GM12878 (cell line): ENCODE measurements at regions not wholly inside any gene's neighbourhood (a gene's known extent, or its start where the extent isn't known, plus 50 kb on each side); places are given as distances from the start of the nearest gene placed in this dataset.

Experiments
- ATAC-seq: fragments of 200-7000 bp; cut with Tn5 transposase; 3 replicates; pipeline ENCODE4 v1.9.1; 2020; ENCODE audit warnings: mild to moderate bottlenecking, moderate library complexity
- BruUV-seq: library from RNA; stranded (reverse); fragments of 400-500 nt; replicated peaks from 2 replicates; lab custom pipeline; 2021; lab: Mats Ljungman, UMichigan
- CTCF ChIA-PET: fragments of 300-600 bp; sonication (Branson Sonifier 250); formaldehyde crosslinking; extraction: SDS; loops from one replicate; lab custom pipeline; 2021; ENCODE audit warnings: inconsistent platforms; lab: Yijun Ruan, JAX
- POLR2A ChIA-PET: fragments of 350-600 bp; formaldehyde crosslinking; extraction: SDS; loops from one replicate; lab custom pipeline; 2021; ENCODE audit warnings: inconsistent platforms; lab: Charles Lee
- RAD21 ChIA-PET: fragments of 300-600 bp; sonication (Branson Sonifier 250); formaldehyde crosslinking; loops from one replicate; lab custom pipeline; 2023; ENCODE audit warnings: antibody characterized with exemption; ENCODE audit not compliant: unreplicated experiment; lab: Charles Lee
- SMC1A ChIA-PET: fragments of 300-600 bp; sonication (Branson Sonifier 250); formaldehyde crosslinking; loops from one replicate; lab custom pipeline; 2023; ENCODE audit not compliant: unreplicated experiment, uncharacterized antibody; lab: Charles Lee
- DNase-seq: peaks from one replicate; pipeline ENCODE4 v3.0.0-alpha.2; 2011; ENCODE audit warnings: low read depth, low spot score
- FAIRE-seq: peaks from 3 replicates; lab custom pipeline; 2011; peaks lifted over from hg19 to GRCh38; lab: Jason Lieb, UNC
- H2AFZ ChIP-seq: 2 replicates; pipeline ENCODE4 v1.6.0; 2011; ENCODE audit warnings: low read depth, low read length, control low read depth; ENCODE audit not compliant: control insufficient read depth
- H3K27ac ChIP-seq: 2 replicates; pipeline ENCODE4 v1.5.1; 2011; ENCODE audit warnings: control low read depth; ENCODE audit not compliant: control insufficient read depth, insufficient read depth
- H3K27me3 ChIP-seq, 2 experiments: replicated peaks in 1 of 2; 2 replicates each; pipeline versions ENCODE4 v1.6.0 to v1.6.1; 2011; ENCODE audit warnings: low read length in 1 of 2; ENCODE audit not compliant: control insufficient read depth in 2 of 2, insufficient read depth in 2 of 2
- H3K36me3 ChIP-seq, 2 experiments: 2 replicates each; pipeline ENCODE4 v1.5.1; 2011; ENCODE audit warnings: low read length in 1 of 2; ENCODE audit not compliant: control insufficient read depth in 2 of 2, insufficient read depth in 2 of 2
- H3K4me1 ChIP-seq: 2 replicates; pipeline ENCODE4 v1.6.1; 2011; ENCODE audit warnings: mild to moderate bottlenecking, low read length, moderate library complexity, mixed read lengths; ENCODE audit not compliant: control insufficient read depth, insufficient read depth
- H3K4me2 ChIP-seq: 2 replicates; pipeline ENCODE4 v1.6.0; 2011; ENCODE audit warnings: control low read depth; ENCODE audit not compliant: control insufficient read depth, insufficient read depth
- H3K4me3 ChIP-seq: fragments of 200-600 bp; sonication (generic); 2 replicates; pipeline ENCODE4 v1.5.1; 2016
- H3K79me2 ChIP-seq: 2 replicates; pipeline ENCODE4 v1.6.0; 2011; ENCODE audit warnings: low read length; ENCODE audit not compliant: control insufficient read depth, insufficient read depth
- H3K9ac ChIP-seq: 2 replicates; pipeline ENCODE4 v1.8.0; 2011; ENCODE audit warnings: low read length, control low read depth, mixed read lengths; ENCODE audit not compliant: control insufficient read depth, insufficient read depth
- H3K9me3 ChIP-seq: replicated peaks from 3 replicates; pipeline ENCODE4 v1.5.1; 2011; ENCODE audit warnings: mild to moderate bottlenecking, low read length; ENCODE audit not compliant: control insufficient read depth, insufficient read depth
- H4K20me1 ChIP-seq: 2 replicates; pipeline ENCODE4 v1.6.0; 2011; ENCODE audit not compliant: control insufficient read depth, insufficient read depth
- ATF3 ChIP-seq: IDR thresholded peaks from 2 replicates; pipeline ENCODE4 v1.6.1; 2011; ENCODE audit warnings: low read depth, mild to moderate bottlenecking, low read length, moderate library complexity, borderline replicate concordance; ENCODE audit errors: extremely low read depth
- CHD4 ChIP-seq: fragments of 200-600 bp; sonication (generic); IDR thresholded peaks from 2 replicates; pipeline ENCODE4 v1.6.1; 2016; ENCODE audit warnings: mild to moderate bottlenecking
- ELK1 ChIP-seq: IDR thresholded peaks from 2 replicates; pipeline ENCODE4 v1.6.1; 2012; ENCODE audit warnings: low read depth, low read length, improper control_type of control experiment
- FOXM1 ChIP-seq: IDR thresholded peaks from 2 replicates; pipeline ENCODE4 v1.6.1; 2012; ENCODE audit warnings: low read depth, mild to moderate bottlenecking, inconsistent platforms, low read length, moderate library complexity
- IRF3 ChIP-seq: fragments of 450-650 bp; IDR thresholded peaks from 2 replicates; pipeline ENCODE4 v1.6.1; 2014; ENCODE audit warnings: mild to moderate bottlenecking
- NFYA ChIP-seq: IDR thresholded peaks from 2 replicates; pipeline ENCODE4 v1.6.1; 2011; ENCODE audit warnings: low read depth, mild to moderate bottlenecking, low read length, improper control_type of control experiment, borderline replicate concordance
- RELA ChIP-seq: fragments of 450-650 bp; IDR thresholded peaks from 2 replicates; pipeline ENCODE4 v1.8.0; 2014; ENCODE audit warnings: borderline replicate concordance; ENCODE audit not compliant: partially characterized antibody
- SMAD5 ChIP-seq: IDR thresholded peaks from 2 replicates; pipeline ENCODE4 v1.6.1; 2016; ENCODE audit warnings: antibody characterized with exemption, low read depth
- STAT1 ChIP-seq: fragments of 450-650 bp; conservative IDR thresholded peaks from 2 replicates; pipeline ENCODE4 v1.6.1; 2014; ENCODE audit warnings: antibody characterized with exemption, mild to moderate bottlenecking
- ZNF622 ChIP-seq: fragments of 450-650 bp; IDR thresholded peaks from 2 replicates; pipeline ENCODE4 v1.6.1; 2017; ENCODE audit warnings: mild to moderate bottlenecking, inconsistent platforms
- WGBS: methylation state at CpG from one replicate; pipeline ENCODE4 v1.1.6; 2016; ENCODE audit warnings: low lambda C conversion rate; ENCODE audit not compliant: insufficient replicate concordance, insufficient coverage; ENCODE audit errors: missing lambda C conversion rate; 5-methylcytosine and 5-hydroxymethylcytosine counted together
- in situ Hi-C: fragments of 300-500 bp; cut with MboI; formaldehyde crosslinking; loops from 9 replicates; pipeline ENCODE4 v1.14.3; 2018; ENCODE audit warnings: mixed read lengths
- intact Hi-C: fragments of 100-400 bp; cut with micrococcal nuclease; formaldehyde crosslinking; loops from one replicate; pipeline ENCODE4 v1.14.2; 2022; ENCODE audit not compliant: unreplicated experiment
- TF ChIP-seq, protein P1 (sequence below): fragments of 450-650 bp; IDR thresholded peaks from 2 replicates; pipeline ENCODE4 v1.6.1; 2017; ENCODE audit warnings: mild to moderate bottlenecking, low read depth, inconsistent platforms; ENCODE audit not compliant: poor library complexity, severe bottlenecking

DNA sequence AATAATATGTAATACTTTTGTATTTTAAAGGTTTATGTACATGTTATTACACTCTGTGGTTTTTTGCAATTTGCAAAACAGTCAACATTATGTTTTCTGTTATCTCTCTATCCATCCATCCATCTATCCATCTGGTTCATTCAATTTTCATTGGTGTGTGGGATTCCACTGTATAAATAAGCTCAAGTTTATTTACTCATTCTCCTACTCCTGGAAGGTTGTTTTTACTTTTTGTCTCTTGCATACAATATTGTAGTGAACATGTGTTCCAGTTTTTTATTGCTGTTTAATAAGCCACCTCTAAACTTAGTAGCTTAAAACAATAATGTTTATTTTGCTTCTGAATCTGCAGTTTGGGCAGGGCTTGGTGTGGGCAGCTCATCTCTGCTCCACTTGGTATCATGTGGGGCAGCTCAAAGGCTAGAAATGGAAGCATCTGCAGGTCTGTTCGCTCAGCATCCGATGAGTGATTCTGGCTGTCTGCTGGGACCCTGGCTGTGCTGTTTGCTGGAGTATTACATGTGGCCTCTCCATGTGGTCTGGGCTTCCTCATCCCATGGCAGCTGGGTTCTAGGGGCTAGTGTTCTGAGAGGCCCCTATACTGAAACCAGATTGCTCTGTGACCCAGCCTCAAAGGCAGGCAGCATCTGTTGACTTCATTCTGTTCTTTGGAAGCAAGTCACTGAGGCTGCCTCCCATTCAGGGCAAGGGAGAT is 98.8 kb downstream of the SLC25A47 start:
- no peaks in the 10 kb centered on the region for H3K79me2 ChIP-seq
- TF ChIP-seq ATF3 (no peak), ZNF622 (no peak), SMAD5 (no peak), FOXM1 (no peak), STAT1 (no peak)
- SMC1A ChIA-PET, result no interaction called here
- ATAC-seq (no peak), DNase-seq (no peak), FAIRE-seq (no peak)
- H3K27me3 ChIP-seq, result no peaks in the 10 kb centered on the region
- H3K9me3 ChIP-seq, result no peaks in the 10 kb centered on the region
- CTCF ChIA-PET, result interaction anchor here (1.3 kb wide), 1 partner anchor 38 kb away, joined by 5 read pairs; no protein-coding TSS in a partner anchor
- POLR2A ChIA-PET, result no interaction called here
- H3K9ac ChIP-seq, result no peak overlapping the region
- no peaks in the 10 kb centered on the region for H3K4me1 ChIP-seq
- no TSS peak for BruUV-seq
- no peaks in the 10 kb centered on the region for H3K36me3 ChIP-seq
- RAD21 ChIA-PET, result no interaction called here
- WGBS, result 4% methylated on average over 2 of the region's 2 CpGs
- H3K27ac ChIP-seq, result no peak overlapping the region
- intact Hi-C loops (no loop called here), in situ Hi-C loops (no loop called here)
- H3K4me3 ChIP-seq, result no peak overlapping the region
- no peak overlapping the region for H3K4me2 ChIP-seq
- H4K20me1 ChIP-seq, result no peaks in the 10 kb centered on the region
- H2AFZ ChIP-seq, result no peak overlapping the region

DNA sequence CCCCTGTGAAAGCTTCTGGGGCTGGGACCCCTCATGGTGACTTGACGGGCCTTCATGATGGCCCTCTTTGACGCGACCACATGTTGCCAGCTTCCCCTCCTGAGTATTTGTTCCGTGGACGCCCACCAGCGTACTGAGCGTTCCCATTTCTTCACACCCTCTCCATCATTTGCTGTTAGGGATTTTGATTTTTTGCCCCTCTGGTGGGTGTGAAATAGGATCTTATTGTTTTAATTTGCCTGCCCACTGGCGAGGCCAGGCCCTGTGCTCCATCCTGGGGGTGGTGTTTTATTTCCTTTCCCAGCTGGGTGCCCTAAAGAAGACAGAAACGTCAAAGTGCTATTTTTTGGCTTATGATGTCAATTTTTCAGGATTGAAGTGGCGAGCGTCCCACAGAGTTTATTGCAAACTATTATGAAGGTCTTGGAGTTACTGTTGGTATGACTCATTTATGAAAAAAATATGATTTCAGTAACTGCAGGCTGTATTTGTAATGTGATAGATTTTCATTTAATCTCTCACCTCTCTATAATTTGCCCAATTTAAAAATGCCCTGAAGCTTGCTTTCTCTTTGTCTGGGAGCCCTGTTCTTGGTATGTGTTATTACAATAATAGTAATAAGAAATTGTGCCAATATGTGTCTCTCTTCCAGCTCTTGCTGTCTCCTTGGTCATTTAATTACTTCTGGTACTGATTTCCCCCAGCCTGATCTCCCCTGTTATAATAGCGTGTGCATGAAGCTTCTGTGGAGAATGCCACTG is 99.6 kb downstream of the SLC25A47 start:
- Histone ChIP-seq H3K4me3 (no peak overlapping the region), H3K9me3 (no peaks in the 10 kb centered on the region), H4K20me1 (no peaks in the 10 kb centered on the region), H2AFZ (no peak overlapping the region), H3K36me3 (no peaks in the 10 kb centered on the region), H3K4me2 (no peak overlapping the region), H3K27ac (no peak overlapping the region), H3K9ac (no peak overlapping the region), H3K27me3 (no peaks in the 10 kb centered on the region), H3K79me2 (no peaks in the 10 kb centered on the region), H3K4me1 (no peaks in the 10 kb centered on the region)
- no peak for DNase-seq
- 84% methylated on average over 12 of the region's 12 CpGs for WGBS
- no TSS peak for BruUV-seq
- POLR2A ChIA-PET, result no interaction called here
- RAD21 ChIA-PET, result no interaction called here
- FAIRE-seq, result no peak
- CTCF ChIA-PET, result no interaction called here
- SMC1A ChIA-PET, result interaction anchor here (0.5 kb wide), 1 partner anchor 553 kb away, joined by 3 read pairs; no protein-coding TSS in a partner anchor
- intact Hi-C loops, result no loop called here
- no peak for ATAC-seq
- in situ Hi-C loops, result no loop called here
- TF ChIP-seq RELA (no peak), IRF3 (no peak), NFYA (no peak), CHD4 (no peak), ELK1 (no peak)
- TF ChIP-seq, protein P1, sequence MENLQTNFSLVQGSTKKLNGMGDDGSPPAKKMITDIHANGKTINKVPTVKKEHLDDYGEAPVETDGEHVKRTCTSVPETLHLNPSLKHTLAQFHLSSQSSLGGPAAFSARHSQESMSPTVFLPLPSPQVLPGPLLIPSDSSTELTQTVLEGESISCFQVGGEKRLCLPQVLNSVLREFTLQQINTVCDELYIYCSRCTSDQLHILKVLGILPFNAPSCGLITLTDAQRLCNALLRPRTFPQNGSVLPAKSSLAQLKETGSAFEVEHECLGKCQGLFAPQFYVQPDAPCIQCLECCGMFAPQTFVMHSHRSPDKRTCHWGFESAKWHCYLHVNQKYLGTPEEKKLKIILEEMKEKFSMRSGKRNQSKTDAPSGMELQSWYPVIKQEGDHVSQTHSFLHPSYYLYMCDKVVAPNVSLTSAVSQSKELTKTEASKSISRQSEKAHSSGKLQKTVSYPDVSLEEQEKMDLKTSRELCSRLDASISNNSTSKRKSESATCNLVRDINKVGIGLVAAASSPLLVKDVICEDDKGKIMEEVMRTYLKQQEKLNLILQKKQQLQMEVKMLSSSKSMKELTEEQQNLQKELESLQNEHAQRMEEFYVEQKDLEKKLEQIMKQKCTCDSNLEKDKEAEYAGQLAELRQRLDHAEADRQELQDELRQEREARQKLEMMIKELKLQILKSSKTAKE, result no peak
